GM18858 (cell line): ENCODE measurements at regions not wholly inside any gene's neighbourhood (a gene's known extent, or its start where the extent isn't known, plus 50 kb on each side); places are given as distances from the start of the nearest gene placed in this dataset.

Experiments
- ATAC-seq: cut with Tn5 transposase; IDR thresholded peaks from one replicate; pipeline ENCODE4 v1.9.1; 2021; ENCODE audit not compliant: unreplicated experiment

DNA sequence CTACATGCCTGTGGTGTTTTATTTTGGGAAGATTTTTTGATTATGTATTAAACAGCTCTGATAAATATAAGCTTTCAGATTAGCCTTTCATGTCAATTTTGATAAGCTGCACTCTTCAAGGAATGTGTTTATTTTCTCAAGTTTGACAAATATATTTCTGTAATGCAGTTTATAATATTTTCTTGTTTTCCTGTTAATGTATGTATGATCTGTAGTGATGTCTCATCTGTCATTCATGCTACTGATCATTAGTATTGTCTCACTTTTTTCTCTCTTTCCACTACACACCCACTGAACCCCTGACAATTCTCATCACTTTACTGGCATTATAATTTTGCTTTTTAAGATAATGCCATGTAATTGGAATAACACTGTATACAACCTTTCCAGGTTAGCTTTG lies 100.9 kb downstream of the TMEM18 start:
- no peak for ATAC-seq

DNA sequence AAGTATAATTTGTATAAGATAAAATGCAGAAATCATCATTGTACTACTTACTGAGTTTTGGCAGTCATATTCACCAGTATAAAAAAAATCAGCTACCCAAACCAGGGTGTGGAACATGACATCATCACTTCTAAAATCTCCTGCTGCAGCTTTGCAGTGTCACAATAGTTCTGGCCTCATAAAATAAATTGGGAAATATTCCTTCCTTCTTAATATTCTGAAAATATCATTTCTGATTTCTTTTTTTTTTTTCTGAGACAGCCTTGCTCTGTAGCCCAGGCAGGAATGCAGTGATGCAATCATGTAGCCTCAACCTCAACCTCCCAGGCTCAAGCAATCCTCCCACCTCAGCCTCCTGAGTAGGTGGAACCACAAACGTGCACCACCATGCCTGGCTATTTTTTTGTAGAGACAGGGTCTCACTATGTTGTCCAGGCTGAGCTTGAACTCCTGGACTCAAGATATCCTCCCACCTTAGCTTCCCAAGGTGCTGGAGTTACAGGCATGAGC lies 101.4 kb downstream of the TMEM18 start:
- no peak for ATAC-seq

DNA sequence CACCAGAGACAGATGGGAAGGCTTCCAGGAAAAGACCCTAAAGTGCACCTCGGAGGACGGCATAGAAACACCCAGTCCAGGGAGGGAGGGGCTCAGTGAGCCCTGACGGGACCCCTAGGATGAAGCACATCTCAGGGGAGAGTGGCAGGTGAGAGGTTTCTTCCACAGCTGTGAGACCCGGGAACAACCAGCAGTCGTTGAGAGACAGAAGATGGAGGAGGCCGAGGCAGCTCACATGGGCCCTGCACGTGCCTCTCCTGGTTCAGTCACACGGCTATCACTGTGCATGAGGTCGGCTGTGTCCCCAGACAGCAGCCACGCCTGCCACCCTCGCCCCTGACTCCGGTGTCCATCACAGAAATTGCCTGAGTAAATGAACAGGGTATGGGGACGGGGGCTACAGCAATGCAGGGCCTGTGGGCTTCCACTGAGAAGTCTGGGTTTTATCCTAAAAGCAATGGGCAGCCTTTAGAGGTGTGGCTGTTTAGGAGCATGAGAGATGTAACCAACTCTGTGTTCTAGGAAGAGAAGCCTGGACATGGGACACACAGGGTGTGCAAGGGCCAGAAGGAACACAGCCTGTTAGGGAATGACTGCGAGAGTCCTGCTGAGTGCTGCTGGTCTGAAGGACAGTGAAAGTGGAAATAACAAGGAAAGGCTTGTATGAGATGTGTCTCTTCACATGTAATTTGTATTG lies 102.0 kb downstream of the TMEM18 start:
- no peak for ATAC-seq

GRCh38 chr2:573805-574392 lies 103.3 kb downstream of the TMEM18 start:
- ATAC-seq = no peak

- no peak for ATAC-seq
Observed at GRCh38 chr2:573025-573424, 104.2 kb downstream of the TMEM18 start.

DNA sequence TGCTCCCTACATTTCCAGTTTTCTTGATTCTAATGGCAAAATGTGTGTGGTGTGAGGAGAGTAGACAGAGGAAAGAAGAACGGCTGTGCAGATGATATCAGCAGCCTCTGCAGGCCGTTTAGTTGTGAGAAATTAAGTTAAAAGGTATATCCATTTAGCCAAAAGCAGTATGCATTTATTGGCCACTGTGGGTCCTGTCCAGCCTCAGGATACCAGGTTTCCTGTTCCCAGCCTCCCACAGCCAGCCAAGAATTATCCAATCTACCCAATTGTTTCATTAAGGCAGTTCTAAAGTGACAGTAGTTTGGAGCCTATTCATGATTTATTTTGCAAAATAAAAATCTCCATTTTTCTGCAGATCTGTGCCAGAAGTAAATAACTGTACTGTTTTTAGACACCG lies 107.5 kb downstream of the TMEM18 start:
- no peak for ATAC-seq

DNA sequence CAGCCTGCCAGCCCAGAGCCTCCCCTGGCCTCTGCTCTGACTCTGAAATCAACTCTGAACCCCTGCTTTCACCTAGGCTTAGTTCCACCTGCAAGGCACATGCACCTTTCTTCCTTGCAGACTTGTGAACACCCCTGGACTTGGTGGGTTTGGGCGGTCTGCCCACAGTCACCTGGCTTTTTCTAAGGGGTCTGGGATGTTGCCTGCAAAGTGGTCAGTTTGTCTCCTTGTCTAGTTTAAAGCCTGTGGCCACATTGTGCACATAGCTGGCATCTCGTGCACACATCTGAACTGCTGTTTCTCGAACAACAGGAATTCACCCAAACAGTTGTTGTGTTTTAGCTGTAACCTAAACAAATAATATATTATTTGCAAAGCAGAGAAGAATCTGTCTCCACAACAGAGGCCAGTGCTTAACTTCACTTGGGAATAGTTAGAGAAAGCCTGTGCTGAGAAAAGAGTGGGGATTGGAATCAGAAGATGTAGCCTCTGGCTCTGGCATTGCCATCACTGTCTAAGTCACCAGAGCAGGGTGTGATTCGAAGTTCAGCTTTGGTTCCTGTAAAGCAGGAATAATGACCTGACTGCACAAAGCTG lies 108.5 kb downstream of the TMEM18 start:
- no peak for ATAC-seq

- ATAC-seq = no peak
Observed at GRCh38 chr2:567865-568638, 109.2 kb downstream of the TMEM18 start.

DNA sequence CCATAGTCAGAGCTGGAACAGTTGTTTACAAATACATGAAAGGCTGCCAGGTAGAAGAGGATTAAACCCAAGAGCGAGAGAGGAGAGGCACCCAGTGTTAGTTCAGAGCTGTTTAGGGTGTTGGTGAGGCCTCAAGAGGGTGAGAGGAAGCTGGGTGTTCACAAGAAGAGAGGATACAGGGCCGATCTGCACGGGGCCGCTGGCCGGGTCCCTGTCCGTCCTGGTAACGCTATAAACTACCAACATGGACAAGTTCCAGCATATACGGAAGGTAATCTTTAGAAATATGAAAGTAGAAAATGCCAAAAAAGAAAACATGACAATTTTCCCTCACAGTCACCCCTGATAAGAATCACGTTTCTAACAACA lies 109.7 kb downstream of the TMEM18 start:
- no peak for ATAC-seq

- no peak for ATAC-seq
Observed at GRCh38 chr2:566379-567313, 110.6 kb downstream of the TMEM18 start.

GRCh38 chr2:564471-565181 lies 112.6 kb downstream of the TMEM18 start:
- ATAC-seq = no peak

DNA sequence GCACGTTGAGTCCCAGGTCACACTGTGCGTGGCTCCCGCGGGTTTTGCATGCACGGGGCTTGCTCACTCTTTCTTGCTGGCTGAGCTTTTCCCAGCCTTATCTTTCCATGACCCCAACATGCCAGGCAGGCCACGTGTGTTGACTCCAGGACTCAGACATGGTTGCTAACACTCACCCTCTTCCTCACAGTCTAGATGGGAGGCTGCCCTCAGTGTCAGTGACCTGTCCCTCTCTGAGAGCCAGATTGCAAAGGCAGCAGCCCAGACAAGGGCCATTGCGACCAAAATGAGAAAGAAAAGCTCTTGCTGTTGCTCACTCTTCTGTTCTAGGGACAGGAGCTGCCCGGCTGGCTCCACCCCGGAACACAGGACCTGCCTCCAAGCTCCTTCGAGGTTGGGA lies 113.7 kb downstream of the TMEM18 start:
- no peak for ATAC-seq

GRCh38 chr2:562391-563364 lies 114.5 kb downstream of the TMEM18 start:
- ATAC-seq = no peak

GRCh38 chr2:558879-559278 lies 118.3 kb downstream of the TMEM18 start:
- no peak for ATAC-seq

DNA sequence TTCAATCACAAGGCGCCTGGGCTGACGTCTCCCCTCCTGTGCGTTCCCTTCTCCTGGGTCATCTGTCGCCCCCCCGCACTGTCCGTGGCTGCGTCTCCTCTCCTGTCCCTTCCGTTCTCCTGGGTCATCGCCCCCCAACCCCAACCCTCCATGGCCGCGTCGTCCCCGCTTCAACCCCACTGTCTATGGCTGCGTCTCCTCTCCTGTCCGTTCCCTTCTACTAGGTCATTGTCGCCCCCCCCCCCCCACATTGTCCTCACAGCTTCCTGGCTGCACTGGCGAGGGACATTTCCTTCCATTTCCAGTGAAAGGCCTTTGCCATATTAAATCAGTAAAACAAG lies 118.9 kb downstream of the TMEM18 start:
- no peak for ATAC-seq

- no peak for ATAC-seq
Observed at GRCh38 chr2:557635-558301, 119.4 kb downstream of the TMEM18 start.

DNA sequence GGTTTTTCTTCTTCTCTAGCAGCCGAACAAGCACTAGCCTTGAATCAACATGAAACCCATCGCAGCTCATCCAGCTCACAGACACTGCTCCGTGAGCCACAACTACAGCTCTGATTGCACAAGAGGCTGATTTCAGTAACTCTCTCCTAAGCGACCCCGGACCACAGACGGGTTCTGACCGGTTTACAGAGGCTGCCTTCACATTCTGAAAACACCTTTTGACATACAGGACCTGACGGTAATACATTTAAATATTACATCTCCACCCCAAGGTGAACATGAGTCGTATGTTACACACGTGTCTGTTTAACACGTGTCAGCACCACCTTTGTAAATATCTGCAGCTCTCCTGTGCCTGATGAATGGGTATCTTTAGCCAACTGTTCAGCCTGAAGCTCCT lies 120.7 kb downstream of the TMEM18 start:
- no peak for ATAC-seq

GRCh38 chr2:555164-555922 lies 121.9 kb downstream of the TMEM18 start:
- ATAC-seq = no peak
